ENCODE measurements at regions not wholly inside any gene's neighbourhood (a gene's known extent, or its start where the extent isn't known, plus 50 kb on each side); places are given as distances from the start of the nearest gene placed in this dataset.

GRCh38 chr3:25324954-25325655, 103.0 kb upstream of the RARB start:
- intact Hi-C loops (cut with micrococcal nuclease), result no loop called here

GRCh38 chr3:25335356-25335755, 92.7 kb upstream of the RARB start:
- POLR2A ChIA-PET, result no interaction called here
- H3K4me3 Mint-ChIP-seq, result no peak overlapping the region

More at GRCh38 chr3:25324954-25325655, 103.0 kb upstream of the RARB start:
- no peak for ATAC-seq
- DNase-seq, result no peak
- Mint-ChIP-seq H3K27me3 (no peaks in the 10 kb centered on the region), H3K36me3 (ENCODE audit: low read depth) (no peaks in the 10 kb centered on the region), H3K27ac (no peak overlapping the region), H3K9me3 (no peaks in the 10 kb centered on the region), H3K4me3 (no peak overlapping the region), H3K4me1 (ENCODE audit: low read depth) (no peaks in the 10 kb centered on the region)
- ChIA-PET CTCF (no interaction called here), POLR2A (no interaction called here)
- no peak for TF ChIP-seq CTCF (IDR thresholded peaks at IDR 0.05)

GRCh38 chr3:25338158-25338725, 89.8 kb upstream of the RARB start:
- intact Hi-C loops (cut with micrococcal nuclease), result no loop called here
- Mint-ChIP-seq H3K27ac (no peak overlapping the region), H3K27me3 (no peaks in the 10 kb centered on the region), H3K36me3 (ENCODE audit: low read depth) (no peaks in the 10 kb centered on the region), H3K4me3 (no peak overlapping the region), H3K4me1 (ENCODE audit: low read depth) (no peaks in the 10 kb centered on the region), H3K9me3 (no peaks in the 10 kb centered on the region)
- DNase-seq, result no peak
- no peak for TF ChIP-seq CTCF (IDR thresholded peaks at IDR 0.05)
- CTCF ChIA-PET, result no interaction called here
- POLR2A ChIA-PET, result no interaction called here
- no peak for ATAC-seq

More at GRCh38 chr3:25335356-25335755, 92.7 kb upstream of the RARB start:
- H3K9me3 Mint-ChIP-seq, result peaks cover 2% of the 10 kb centered on the region
- no peak for ATAC-seq
- no peak overlapping the region for H3K27ac Mint-ChIP-seq
- no peaks in the 10 kb centered on the region for H3K27me3 Mint-ChIP-seq
- CTCF ChIA-PET, result no interaction called here
- intact Hi-C loops (cut with micrococcal nuclease), result no loop called here
- no peaks in the 10 kb centered on the region for H3K36me3 Mint-ChIP-seq (ENCODE audit: low read depth)
- no peaks in the 10 kb centered on the region for H3K4me1 Mint-ChIP-seq (ENCODE audit: low read depth)
- no peak for DNase-seq
- no peak for TF ChIP-seq CTCF (IDR thresholded peaks at IDR 0.05)

GRCh38 chr3:25339225-25339624, 88.8 kb upstream of the RARB start:
- POLR2A ChIA-PET, result no interaction called here
- ATAC-seq, result no peak

More at GRCh38 chr3:25339225-25339624, 88.8 kb upstream of the RARB start:
- Mint-ChIP-seq H3K36me3 (ENCODE audit: low read depth) (no peaks in the 10 kb centered on the region), H3K27ac (no peak overlapping the region), H3K27me3 (no peaks in the 10 kb centered on the region), H3K9me3 (no peaks in the 10 kb centered on the region), H3K4me3 (no peak overlapping the region), H3K4me1 (ENCODE audit: low read depth) (no peaks in the 10 kb centered on the region)
- CTCF ChIA-PET, result no interaction called here
- DNase-seq, result no peak
- intact Hi-C loops (cut with micrococcal nuclease), result no loop called here
- no peak for TF ChIP-seq CTCF (IDR thresholded peaks at IDR 0.05)

All from activated CD8-positive, alpha-beta T cell treated with anti-CD3 and anti-CD28 coated beads for 36 hours (primary cell).